Fibroblast of skin of left quadriceps (primary cell): ENCODE measurements at regions not wholly inside any gene's neighbourhood (a gene's known extent, or its start where the extent isn't known, plus 50 kb on each side); places are given as distances from the start of the nearest gene placed in this dataset.
"Not testable (repeated sequence)": the region's sequence is repeated elsewhere in the genome, so short reads cannot be mapped to it uniquely, and the experiment has no call there.

ENCODE experiments used
- DNase-seq, 2 experiments: peaks; one replicate each; pipeline ENCODE4 v3.0.0-alpha.2; 2013; ENCODE audit warnings: low read depth in 2 of 2

DNA sequence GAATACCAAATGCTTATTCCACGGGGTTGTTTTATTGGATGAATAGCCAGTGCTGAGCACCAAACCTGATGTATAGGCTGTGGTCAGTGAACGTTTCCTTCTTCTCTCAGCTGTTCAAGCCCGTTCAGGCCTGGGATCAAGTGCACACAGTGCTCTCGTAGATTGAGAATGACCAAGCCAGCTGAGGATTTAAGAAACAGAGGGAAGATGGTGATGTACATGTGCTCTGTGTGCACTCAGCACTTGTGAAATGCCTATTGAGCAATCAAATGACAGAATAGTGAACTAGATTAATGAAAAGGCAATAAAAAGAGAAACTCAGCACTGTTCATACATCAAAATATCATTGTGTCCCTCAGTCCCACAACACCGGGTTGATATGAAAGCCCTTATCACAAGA is 302.5 kb downstream of the BMPER start:
- DNase-seq, result no peak

DNA sequence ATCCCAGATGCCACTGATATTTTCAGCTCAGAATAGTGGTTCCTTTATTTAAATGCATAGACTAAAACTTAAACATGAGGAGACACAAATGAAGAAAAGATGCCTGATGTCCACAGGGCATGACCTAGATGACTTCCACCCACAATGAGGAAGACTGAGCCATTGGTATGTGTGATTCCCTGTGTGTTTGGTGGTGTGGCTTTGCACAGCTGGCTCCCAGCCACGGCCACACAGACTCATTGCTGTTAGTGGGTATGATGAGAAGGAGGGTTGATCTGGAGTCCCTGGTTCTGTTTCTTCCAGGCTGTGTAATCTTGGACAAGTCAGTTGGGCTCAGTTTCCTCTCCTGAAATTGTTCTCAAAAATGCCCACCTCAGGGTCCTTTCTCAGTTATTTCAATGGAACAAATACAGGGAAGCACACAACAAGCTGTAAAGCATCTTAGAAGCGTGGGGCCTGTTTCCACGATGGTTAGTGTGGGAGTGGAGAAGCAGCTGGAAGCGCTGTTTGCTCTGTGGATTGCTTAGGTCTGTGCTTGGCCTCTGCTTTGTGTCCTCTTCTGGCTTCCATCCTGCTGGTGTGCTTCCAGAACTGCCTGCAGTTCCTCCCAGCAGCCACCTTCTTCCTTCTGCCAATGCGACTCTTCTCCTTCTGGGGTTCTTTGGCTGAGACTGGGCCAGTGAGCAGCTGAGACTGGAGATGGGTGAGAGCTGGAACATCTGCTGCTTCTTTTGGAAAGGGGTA is 303.7 kb downstream of the BMPER start:
- DNase-seq, result no peak

DNA sequence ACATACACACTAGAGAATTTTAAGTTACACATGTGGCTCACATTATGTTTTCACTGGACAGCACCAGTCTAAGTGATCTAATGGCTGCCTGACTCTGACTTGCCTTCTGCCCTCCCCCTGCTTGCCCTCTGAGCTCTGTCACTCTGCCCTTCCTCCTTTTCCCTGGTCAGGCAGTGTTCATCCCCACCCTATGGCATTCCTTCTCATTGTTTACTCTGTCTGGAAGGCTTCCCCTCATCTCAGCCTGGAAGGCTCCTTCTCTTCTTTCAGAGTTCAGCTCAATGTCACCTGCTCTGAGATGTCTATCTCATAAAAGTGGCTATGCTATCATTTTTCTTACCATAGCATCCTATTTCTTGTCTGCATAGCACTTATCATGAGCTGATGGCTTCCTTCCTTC is 305.7 kb downstream of the BMPER start:
- DNase-seq, result no peak

DNA sequence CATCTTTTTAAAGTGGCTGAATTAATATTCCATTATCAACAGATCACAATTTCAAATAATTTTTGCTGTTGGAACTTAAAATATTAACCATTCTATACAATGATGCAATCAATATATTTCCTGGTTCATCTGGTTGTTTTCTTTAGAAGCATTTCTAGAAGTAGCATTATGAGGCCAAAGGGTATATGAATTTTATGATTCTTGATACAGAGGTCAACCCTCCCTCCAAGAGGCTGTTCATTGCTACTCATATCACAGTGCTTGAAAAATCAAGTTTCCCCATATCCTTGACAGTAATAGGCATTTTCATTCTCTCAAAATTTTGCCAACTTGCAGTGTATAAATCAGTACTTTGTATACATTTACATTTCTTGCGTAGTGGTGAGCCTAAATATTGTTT is 312.6 kb downstream of the BMPER start:
- DNase-seq, result no peak

DNA sequence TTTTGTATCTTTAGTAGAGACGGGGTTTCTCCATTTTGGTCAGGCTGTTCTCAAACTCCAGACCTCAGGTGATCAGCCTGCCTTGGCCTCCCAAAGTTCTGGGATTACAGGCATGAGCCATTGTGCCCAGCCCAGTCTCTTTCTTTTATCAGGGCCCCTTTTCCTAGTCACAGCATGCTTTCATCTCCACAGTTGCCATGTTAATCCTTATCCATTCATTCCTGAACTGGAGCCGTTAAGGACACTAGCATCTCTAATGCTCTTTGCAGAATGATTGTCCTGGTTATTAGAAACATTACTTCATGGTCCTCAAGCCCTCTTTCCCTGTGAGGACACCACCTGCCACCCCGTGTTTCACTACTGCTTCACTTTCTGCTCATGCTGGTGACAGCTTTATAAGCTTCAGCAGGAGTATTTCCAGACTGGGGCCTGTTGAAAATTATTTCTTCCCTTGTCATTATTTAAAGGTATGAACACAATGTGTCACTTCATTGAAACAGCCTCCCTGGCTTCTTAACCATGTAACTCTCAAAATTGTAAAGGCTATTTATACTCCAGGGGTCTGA is 313.9 kb downstream of the BMPER start:
- DNase-seq, result no peak

DNA sequence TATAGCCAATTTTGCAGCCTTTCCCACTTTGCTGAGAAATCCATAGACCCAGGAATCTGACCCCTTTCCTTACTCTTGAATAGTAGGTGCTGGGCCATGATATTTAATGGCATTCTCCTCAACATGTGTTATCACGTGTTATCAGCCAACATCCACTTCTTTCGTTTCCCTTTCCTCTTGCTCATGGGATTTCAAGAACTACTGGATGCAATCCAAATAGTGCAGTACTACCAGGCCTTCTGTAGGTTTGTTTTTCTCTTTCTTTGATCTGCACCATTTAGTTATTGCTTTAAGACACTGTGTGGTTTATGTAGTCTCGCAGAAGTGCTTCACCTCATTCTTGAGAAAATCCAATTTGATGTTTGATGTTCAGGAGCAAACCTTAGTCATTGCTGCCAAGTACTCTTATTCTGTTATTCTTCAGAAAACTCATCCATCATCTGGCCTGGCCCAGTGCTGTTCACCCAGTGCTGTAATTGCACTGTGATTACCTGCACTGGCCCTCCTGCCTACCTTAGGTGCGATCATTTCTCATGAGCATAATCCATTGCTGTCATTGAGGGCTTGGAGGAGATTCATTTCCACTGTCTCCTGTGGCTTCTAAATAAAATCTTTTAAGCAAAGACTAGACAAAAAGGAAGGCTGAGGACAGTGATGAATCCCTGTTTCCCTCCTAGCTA is 315.3 kb downstream of the BMPER start:
- no peak for DNase-seq

DNA sequence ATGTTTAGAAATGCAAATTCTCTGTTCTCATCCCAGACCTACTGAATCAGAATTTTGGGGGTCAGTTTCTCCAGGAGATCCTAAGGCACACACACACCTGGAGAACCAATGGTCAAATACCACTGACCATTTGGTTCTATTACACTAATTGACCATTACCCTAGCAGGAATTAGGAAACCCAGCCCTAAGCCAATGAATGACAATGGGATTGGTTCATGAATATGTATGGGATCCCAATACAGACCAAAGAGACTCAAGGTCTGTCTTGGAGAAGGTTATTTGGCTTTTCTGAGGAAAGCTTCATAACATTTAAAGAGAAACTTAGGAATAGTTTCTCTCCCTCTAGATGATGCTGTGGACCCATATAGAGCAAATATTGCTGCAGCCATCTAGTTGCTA is 317.0 kb downstream of the BMPER start:
- DNase-seq, result no peak

DNA sequence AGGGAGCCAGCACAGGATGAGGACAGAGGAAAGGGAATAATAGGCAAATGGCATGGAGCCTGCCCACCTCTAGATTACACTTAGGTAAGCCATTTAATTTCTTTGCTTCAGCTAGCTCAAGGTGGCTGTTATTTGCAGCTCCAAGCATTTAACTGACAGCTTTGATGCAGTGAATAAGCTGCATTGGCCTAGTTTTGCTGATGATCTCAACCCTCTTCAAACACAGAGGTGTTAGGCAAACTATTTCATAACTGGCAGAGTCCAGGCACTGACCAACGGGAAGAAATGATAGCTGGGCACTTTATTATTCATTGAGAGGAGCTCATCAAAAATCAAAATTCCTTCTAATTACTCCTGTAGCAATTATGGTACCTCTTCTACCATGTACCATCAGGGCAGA is 317.4 kb downstream of the BMPER start:
- no peak for DNase-seq

DNA sequence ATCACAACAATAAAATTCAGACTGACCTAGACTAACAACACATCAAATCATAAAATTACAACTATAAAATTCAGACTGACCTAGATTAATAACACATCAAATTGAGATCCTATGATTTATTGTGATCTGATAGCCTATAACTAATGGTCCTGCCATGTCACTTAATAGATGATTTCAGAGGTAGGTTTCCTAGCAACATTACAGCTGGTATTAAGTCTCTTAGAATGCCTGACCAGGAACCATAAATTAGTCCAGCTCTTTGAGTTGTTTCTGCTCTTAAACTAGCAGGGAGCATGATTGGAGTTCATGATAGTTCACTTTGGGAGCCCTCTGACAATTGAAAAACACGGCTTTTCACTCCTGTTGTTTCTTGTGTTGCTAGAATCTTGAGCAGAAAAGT is 318.9 kb downstream of the BMPER start:
- no peak for DNase-seq

DNA sequence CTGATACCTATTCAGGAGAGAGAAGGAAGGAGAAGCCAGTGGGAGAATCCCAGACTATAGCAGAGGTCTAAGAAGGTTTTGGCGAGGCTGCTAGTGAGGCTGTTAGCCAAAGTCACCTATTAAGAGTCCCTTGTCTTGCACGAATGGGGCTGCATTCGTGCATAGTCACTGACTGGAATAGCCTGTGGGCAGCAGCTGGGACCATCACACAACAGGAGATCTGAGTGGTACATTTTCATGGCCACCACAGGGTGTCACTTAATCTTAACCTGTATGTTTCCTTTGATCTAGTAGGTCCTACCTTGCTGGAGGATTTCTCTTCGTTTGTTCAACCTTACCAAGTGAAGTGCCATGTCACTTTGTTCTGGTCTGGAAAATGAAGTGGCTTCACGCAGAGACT is 319.9 kb downstream of the BMPER start:
- DNase-seq, result no peak

DNA sequence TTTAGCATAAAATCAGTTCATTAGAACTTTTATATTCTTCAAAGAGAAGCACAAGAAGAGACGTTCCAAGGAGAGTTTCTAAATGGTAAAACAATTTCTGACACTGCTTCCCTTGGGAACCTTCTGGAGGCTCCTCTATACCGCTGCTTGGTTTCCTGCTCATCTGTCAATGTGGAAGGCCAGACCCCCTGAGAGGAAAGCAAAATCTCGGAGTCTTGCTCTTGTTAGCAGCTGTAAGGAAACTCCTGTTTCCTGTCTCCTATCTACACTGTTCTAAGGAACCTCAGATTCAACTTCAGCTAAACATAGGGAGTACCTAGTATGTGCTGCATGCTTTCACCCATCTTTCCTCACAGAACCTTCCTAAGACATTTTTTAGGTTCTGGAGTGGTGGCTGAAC is 322.2 kb downstream of the BMPER start:
- no peak for DNase-seq

DNA sequence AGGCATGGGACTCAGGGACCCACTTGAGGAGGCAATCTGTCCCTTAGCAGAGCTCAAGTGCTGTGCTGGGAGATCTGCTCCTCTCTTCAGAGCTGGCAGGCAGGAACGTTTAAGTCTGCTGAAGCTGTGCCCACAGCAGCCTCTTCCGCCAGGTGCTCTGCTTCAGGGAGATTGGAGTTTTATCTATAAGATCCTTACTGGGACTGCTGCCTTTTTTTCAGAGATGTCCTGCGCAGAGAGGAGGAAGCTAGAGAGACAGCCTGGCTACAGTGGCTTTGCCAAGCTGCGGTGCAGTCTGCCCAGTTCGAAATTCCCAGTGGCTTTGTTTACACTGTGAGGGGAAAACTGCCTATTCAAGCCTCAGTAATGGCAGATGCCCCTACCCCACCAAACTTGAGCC is 329.8 kb downstream of the BMPER start:
- not testable (repeated sequence) for DNase-seq

DNA sequence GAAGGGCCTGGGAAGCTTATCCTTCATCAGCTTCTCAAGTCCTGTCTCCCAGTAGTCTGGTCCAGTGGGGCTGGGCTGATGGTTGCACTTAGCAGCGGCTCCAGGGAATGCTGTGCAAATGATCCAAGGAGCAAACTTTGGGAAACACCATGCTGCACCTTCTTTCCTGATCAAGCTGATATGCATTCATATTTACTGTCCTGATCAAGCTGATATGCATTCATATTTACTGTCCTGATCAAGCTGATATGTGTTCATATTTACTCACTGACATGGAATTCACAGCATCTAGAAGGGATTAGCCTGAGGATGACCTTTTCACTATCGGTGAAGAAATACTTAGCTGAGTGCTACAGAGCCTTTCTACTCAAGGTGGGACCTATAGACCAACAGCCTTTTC is 330.7 kb downstream of the BMPER start:
- DNase-seq, result no peak

DNA sequence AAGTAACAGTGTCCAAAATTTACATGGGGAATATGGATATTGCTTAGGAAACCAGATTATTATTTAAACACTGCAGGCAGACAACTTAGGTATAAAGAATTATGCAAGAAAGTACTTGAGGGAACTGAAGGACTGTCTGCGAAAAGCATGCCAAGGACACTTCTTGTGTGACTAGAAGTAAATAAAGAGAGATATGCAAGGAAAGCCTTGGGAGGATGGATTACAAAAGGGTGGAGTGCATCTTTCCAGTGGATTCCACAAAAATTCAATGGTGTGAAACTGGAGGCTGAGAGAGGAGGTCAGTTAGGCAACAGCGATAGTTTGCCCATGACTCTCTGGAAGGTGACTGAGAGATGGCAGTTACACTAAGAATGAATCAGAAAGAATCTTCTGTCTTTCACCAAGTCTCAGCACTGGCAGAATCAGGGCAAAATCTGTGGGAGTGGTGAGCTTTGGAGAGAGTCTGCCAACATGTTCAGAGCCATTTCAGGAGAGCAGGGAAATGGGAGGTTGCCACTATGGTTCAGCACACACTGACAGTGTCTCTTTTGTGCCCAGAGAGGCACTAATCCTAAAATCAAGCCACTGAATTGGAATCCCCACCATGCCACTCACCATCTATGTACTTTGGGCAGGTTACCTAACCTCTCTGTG is 331.6 kb downstream of the BMPER start:
- DNase-seq, result no peak

DNA sequence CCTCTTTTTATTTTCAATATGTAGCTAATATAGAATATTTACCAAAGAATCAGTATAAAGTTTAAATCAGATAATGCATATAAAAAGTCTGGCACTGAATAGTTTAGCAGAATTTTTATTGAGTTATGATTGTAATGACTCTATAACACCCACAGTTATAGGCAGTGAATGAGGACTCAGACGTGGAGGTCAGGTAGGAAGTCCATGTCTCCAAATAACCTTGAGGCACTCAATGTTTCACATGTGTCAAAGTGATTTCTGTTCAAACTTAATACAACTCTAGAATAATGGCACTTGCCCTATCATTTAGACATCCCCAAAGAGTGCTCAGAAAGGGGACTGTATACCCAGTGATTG is 332.1 kb downstream of the BMPER start:
- DNase-seq, result no peak

DNA sequence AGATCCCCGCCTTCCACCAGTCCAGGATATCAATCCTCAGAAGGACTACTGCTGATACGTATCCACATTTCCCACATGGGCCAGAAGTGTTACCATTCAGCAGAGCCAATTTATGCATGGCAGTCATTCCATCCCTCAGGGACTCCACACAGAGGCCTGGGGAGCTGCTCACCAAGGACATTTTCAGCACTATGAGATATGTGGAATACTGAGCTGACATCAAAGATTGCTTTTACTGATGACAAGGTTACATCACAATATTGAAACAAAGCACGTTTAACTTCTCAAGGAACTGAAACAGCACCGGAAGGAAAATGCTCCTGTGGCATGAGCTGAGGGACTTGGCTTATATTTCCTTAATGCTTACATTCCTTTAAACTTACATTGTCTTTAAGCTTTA is 335.1 kb downstream of the BMPER start:
- DNase-seq, result no peak

DNA sequence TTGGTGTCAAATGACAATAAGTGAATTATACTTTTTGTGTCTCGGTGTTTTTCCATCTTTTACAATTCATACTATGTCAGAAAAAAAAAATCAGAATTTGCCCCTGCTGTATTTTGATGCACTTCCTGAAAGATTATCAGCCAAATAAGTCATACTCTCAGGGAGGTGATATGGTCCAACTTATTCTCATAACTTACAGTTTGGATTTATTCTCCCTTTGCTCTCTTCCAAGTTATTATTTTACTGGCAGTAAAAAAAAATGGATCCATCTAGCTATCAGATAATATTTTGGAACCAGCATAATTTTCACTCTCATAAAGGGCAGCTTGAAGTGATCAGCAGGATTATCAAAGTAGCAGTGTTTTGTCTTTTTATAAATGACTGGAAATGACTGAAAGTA is 337.1 kb downstream of the BMPER start:
- no peak for DNase-seq

DNA sequence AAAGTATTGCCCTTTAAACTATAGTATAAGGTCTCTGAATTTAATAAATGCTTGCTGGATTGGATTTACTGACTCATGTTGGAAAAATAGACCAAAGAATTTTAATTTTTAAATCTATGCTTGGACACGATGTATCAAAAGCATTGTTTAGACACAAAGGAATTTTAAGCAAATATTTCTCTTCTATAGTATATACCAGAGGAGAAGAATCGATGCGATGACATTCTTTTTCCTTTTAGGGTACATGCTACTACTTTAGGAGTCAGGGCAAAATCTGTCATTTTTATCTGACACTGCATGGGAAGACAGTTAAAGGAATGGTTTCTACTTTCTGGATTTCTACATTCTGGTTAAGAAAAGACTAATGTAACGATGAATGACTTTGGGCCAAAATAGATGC is 339.9 kb downstream of the BMPER start:
- no peak for DNase-seq

DNA sequence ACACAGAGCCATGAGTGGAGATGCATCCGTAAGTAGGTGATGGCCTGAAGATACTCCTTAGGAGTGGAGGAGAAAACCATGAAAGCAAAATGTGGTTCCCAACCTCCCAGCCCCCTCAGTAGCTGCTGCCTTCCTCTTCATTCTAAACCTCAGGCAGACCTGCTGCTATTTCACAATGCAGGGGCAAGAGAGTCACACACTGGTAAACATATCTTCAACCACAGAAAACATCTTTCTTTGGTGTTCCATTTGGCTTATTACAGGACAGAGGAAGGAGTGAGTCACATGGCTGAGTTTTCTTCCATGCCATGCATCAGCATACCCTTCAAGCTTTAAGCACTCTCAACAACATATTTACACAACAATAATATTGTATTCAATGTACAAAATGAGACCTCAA is 342.1 kb downstream of the BMPER start:
- DNase-seq, result peak; percentile 13 to 14

DNA sequence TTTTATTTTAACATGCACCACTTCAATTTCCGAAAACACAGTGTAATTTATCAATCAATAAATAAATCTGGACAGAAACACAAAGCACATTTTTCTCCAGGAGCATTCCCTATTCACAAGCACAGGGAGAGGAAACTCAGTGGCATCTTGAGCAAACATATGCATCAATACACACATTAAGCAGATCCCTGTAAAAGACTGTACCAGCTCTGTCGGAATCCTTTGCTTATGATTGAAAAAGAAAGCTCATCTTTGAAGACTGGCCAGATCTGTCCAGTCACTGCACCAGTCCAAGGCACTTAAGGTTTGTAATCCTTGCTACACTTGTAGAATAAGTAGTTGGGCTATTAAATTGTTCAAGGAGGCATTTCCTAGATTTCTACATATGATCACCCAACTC is 343.9 kb downstream of the BMPER start:
- no peak for DNase-seq

DNA sequence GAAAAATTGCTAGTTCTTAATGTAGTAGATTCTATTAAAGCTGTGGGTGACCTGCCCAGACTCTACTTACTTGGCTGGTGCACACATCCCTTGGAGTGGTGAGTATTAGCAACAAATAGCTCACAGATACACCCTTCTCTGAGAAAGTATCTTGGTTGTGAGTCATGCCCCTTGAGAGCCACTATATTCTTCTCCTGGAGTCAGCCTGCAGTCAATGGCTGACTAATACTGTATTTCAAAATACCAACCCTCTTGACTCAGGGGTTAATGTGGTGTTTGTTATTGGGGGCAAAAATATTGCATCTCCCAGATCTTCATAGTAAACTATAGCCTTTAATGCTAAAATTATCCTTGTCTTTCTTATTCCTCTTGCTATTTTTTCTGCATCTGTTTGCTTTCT is 354.9 kb downstream of the BMPER start:
- DNase-seq, result peak; percentile 90 to 92

DNA sequence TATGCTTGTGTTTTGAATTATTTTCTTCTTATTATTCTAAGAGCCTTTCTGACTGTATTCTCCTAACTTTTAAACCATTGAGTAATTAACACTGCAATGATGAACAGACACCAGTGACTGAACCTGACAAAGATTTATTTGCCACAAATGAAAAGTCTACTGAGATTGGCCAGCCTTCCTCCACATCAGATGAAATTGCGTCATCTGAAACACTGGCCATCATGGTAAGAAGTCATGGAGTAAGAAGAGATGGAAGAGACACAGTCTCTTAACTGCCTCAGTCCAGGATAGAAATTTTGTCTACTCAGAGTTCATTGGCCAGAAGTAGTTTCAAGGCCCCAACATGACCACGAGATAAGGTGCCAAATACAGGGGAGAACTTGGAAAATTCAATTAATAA is 357.8 kb downstream of the BMPER start:
- no peak for DNase-seq

DNA sequence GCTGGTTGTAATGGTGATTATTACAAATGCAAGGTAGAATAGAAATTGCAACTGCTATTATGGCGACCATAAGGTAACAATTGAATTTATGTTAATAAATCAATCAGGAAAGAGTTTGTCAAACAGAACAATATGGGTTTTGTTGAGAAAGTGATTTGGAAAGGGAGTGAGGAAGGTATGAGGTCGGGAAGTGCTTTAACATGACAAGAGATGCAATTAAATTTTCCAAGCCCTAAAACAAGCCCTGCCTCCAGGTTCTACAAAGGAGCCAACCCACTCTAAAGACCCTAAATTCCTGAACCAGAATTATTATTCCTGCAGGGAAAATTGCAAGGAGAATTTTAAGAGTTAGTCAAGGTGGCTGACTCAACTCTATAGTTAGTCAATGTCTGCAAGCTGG is 363.7 kb downstream of the BMPER start:
- no peak for DNase-seq
